Neural cell (in vitro differentiated cells): ENCODE measurements at regions not wholly inside any gene's neighbourhood (a gene's known extent, or its start where the extent isn't known, plus 50 kb on each side); places are given as distances from the start of the nearest gene placed in this dataset.

Source experiments
- H2AFZ ChIP-seq: fragments of 200-600, 300-800 bp; sonication (generic), shearing (Covaris generic); 2 replicates; pipeline ENCODE4 v1.6.0; 2014; ENCODE audit warnings: low read depth, mild to moderate bottlenecking, antibody characterized with exemption, low read length, moderate library complexity
- H3F3A ChIP-seq: fragments of 200-600 bp; shearing (Covaris generic); 2 replicates; pipeline ENCODE4 v1.6.1; 2016; ENCODE audit warnings: mild to moderate bottlenecking, moderate library complexity, mixed read lengths, antibody characterized with exemption, low read length; ENCODE audit not compliant: insufficient read depth, poor library complexity, severe bottlenecking
- H3K27ac ChIP-seq: fragments of 200-600, 300-800 bp; sonication (generic), shearing (Covaris generic); 2 replicates; pipeline ENCODE4 v1.5.1; 2014; ENCODE audit warnings: mild to moderate bottlenecking, low read length, moderate library complexity
- H3K27me3 ChIP-seq: fragments of 300-800, 200-600 bp; sonication (generic), shearing (Covaris generic); 2 replicates; pipeline ENCODE4 v1.6.0; 2014; ENCODE audit warnings: mild to moderate bottlenecking, low read depth, low read length, moderate library complexity; ENCODE audit not compliant: insufficient read depth
- H3K36me3 ChIP-seq: fragments of 300-800, 200-600 bp; sonication (generic), shearing (Covaris generic); 2 replicates; pipeline ENCODE4 v1.5.1; 2014; ENCODE audit warnings: mild to moderate bottlenecking, antibody characterized with exemption, low read length, moderate library complexity; ENCODE audit not compliant: insufficient read depth
- H3K4me2 ChIP-seq: fragments of 300-800, 200-600 bp; sonication (generic), shearing (Covaris generic); 2 replicates; pipeline ENCODE4 v1.6.0; 2014; ENCODE audit warnings: mild to moderate bottlenecking, low read length
- H3K4me3 ChIP-seq: fragments of 300-800, 200-600 bp; sonication (generic), shearing (Covaris generic); 2 replicates; pipeline ENCODE4 v1.5.1; 2014; ENCODE audit warnings: mild to moderate bottlenecking, low read length, moderate library complexity
- H3K79me2 ChIP-seq: fragments of 200-600 bp; shearing (Covaris generic); replicated peaks from 2 replicates; pipeline ENCODE4 v1.6.0; 2014; ENCODE audit warnings: mild to moderate bottlenecking, low read length, moderate library complexity; ENCODE audit not compliant: insufficient read depth
- H3K9ac ChIP-seq: fragments of 300-800, 200-600 bp; sonication (generic), shearing (Covaris generic); 2 replicates; pipeline ENCODE4 v1.6.1; 2016; ENCODE audit warnings: mild to moderate bottlenecking, low read length, mixed read lengths
- H3K9me2 ChIP-seq: fragments of 200-600 bp; shearing (Covaris generic); 2 replicates; pipeline ENCODE4 v1.6.1; 2016; ENCODE audit warnings: mild to moderate bottlenecking, low read length, mixed read lengths; ENCODE audit not compliant: insufficient read depth
- H3K9me3 ChIP-seq: fragments of 200-600, 300-800 bp; sonication (generic), shearing (Covaris generic); 2 replicates; pipeline ENCODE4 v1.6.1; 2016; ENCODE audit warnings: mild to moderate bottlenecking, mixed run types, low read length, moderate library complexity, mixed read lengths
- H4K20me1 ChIP-seq: fragments of 200-600 bp; shearing (Covaris generic); 2 replicates; pipeline ENCODE4 v1.6.1; 2016; ENCODE audit warnings: mild to moderate bottlenecking, mixed run types; ENCODE audit not compliant: insufficient read depth
- EP300 ChIP-seq: fragments of 450-650 bp; conservative IDR thresholded peaks from 2 replicates; pipeline ENCODE4 v1.6.1; 2014; ENCODE audit warnings: antibody characterized with exemption, mild to moderate bottlenecking, moderate library complexity; ENCODE audit not compliant: poor library complexity, severe bottlenecking
- EZH2 ChIP-seq: fragments of 200-600, 300-800 bp; shearing (Covaris generic), sonication (generic); IDR thresholded peaks from 2 replicates; pipeline ENCODE4 v1.6.1; 2014; ENCODE audit warnings: antibody characterized with exemption, low read length, borderline replicate concordance, mild to moderate bottlenecking; ENCODE audit not compliant: insufficient read depth, poor library complexity, severe bottlenecking
- MXI1 ChIP-seq: fragments of 450-650 bp; conservative IDR thresholded peaks from 2 replicates; pipeline ENCODE4 v1.6.1; 2014; ENCODE audit warnings: antibody characterized with exemption, mild to moderate bottlenecking; ENCODE audit not compliant: poor library complexity, severe bottlenecking
- POLR2AphosphoS5 ChIP-seq: IDR thresholded peaks from 2 replicates; pipeline ENCODE4 v1.6.1; 2012
- RAD21 ChIP-seq: fragments of 450-650 bp; conservative IDR thresholded peaks from 2 replicates; pipeline ENCODE4 v1.6.1; 2014; ENCODE audit warnings: antibody characterized with exemption, mild to moderate bottlenecking, moderate library complexity
- SMC3 ChIP-seq: fragments of 450-650 bp; conservative IDR thresholded peaks from 2 replicates; pipeline ENCODE4 v1.6.1; 2014; ENCODE audit warnings: antibody characterized with exemption, mild to moderate bottlenecking, moderate library complexity; ENCODE audit not compliant: poor library complexity
- TF ChIP-seq, protein P1 (sequence below): IDR thresholded peaks from 2 replicates; pipeline ENCODE4 v1.6.1; 2012; ENCODE audit warnings: borderline replicate concordance
- TF ChIP-seq, protein P2 (sequence below): fragments of 450-650 bp; IDR thresholded peaks from 2 replicates; pipeline ENCODE4 v1.5.1; 2014; ENCODE audit warnings: antibody characterized with exemption, mild to moderate bottlenecking, moderate library complexity; ENCODE audit not compliant: poor library complexity, severe bottlenecking

DNA sequence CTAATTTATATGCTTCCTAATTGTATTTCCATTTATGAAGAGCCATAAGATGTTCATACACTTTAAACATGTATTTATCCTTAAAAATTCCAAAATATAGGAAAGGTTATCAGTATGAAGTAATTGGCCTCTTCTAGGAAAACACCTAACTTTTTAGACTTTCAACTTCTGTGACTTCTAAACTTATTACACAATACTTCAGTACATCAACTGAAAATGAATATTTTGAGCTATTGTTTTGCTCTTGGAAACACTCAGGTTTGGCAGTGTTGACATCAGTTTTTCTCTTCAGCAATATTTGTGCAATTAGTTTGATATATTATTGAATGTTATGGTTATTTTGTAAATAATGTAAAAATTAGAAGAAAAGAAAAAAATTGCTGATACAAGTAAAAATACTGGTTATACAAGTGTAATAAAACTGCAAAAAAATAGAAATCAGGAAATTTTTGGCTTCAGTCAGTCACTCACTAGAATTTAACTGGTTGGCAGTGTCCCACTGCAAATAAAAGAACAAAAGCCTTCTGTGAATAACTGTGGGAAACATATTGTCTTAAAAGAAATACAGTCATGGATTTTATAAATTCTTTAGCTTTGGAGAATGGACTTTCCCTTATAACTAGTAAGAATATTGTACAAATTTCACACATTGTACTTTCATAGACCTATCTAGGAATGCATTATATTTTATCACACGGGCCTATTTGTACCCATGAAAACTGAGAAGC lies 635.9 kb downstream of the TLE1 start:
- Histone ChIP-seq H2AFZ (no peak overlapping the region), H3K9ac (no peak overlapping the region), H3K9me2 (no peaks in the 10 kb centered on the region), H3K36me3 (no peaks in the 10 kb centered on the region), H3K4me3 (no peak overlapping the region), H4K20me1 (no peaks in the 10 kb centered on the region), H3K27ac (no peak overlapping the region), H3F3A (no peaks in the 10 kb centered on the region), H3K9me3 (no peaks in the 10 kb centered on the region), H3K79me2 (no peaks in the 10 kb centered on the region), H3K4me2 (no peak overlapping the region), H3K27me3 (no peaks in the 10 kb centered on the region)
- TF ChIP-seq, protein P1, sequence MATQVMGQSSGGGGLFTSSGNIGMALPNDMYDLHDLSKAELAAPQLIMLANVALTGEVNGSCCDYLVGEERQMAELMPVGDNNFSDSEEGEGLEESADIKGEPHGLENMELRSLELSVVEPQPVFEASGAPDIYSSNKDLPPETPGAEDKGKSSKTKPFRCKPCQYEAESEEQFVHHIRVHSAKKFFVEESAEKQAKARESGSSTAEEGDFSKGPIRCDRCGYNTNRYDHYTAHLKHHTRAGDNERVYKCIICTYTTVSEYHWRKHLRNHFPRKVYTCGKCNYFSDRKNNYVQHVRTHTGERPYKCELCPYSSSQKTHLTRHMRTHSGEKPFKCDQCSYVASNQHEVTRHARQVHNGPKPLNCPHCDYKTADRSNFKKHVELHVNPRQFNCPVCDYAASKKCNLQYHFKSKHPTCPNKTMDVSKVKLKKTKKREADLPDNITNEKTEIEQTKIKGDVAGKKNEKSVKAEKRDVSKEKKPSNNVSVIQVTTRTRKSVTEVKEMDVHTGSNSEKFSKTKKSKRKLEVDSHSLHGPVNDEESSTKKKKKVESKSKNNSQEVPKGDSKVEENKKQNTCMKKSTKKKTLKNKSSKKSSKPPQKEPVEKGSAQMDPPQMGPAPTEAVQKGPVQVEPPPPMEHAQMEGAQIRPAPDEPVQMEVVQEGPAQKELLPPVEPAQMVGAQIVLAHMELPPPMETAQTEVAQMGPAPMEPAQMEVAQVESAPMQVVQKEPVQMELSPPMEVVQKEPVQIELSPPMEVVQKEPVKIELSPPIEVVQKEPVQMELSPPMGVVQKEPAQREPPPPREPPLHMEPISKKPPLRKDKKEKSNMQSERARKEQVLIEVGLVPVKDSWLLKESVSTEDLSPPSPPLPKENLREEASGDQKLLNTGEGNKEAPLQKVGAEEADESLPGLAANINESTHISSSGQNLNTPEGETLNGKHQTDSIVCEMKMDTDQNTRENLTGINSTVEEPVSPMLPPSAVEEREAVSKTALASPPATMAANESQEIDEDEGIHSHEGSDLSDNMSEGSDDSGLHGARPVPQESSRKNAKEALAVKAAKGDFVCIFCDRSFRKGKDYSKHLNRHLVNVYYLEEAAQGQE, result no peak

DNA sequence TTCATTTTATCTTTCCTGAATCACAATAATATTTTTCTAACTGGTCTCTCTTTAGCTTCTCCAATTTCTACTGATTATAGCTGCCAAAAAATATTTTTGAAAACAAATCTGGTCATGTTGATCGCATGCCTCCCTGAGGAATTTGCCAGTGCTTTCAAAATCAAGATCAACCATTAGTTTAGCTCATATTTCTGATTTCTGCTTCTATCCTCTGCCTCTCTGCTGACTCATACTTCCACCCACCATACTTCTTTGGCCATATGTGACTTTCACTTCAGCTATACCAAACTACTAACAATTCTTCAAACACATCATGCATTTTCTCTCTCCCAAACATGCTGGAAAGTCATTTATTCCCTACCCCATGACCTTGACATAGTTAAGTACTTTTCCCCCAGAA lies 636.5 kb downstream of the TLE1 start:
- TF ChIP-seq, protein P2, sequence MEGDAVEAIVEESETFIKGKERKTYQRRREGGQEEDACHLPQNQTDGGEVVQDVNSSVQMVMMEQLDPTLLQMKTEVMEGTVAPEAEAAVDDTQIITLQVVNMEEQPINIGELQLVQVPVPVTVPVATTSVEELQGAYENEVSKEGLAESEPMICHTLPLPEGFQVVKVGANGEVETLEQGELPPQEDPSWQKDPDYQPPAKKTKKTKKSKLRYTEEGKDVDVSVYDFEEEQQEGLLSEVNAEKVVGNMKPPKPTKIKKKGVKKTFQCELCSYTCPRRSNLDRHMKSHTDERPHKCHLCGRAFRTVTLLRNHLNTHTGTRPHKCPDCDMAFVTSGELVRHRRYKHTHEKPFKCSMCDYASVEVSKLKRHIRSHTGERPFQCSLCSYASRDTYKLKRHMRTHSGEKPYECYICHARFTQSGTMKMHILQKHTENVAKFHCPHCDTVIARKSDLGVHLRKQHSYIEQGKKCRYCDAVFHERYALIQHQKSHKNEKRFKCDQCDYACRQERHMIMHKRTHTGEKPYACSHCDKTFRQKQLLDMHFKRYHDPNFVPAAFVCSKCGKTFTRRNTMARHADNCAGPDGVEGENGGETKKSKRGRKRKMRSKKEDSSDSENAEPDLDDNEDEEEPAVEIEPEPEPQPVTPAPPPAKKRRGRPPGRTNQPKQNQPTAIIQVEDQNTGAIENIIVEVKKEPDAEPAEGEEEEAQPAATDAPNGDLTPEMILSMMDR, result no peak
- TF ChIP-seq POLR2AphosphoS5, result no peak
- TF ChIP-seq RAD21, result no peak
- TF ChIP-seq SMC3, result no peak
- no peak for TF ChIP-seq MXI1
- no peak for TF ChIP-seq EP300
- TF ChIP-seq, protein P1, result no peak
- no peak for TF ChIP-seq EZH2
- no peaks in the 10 kb centered on the region for H3K9me3 ChIP-seq
- H3K9ac ChIP-seq, result no peak overlapping the region
- H4K20me1 ChIP-seq, result no peaks in the 10 kb centered on the region
- H3K4me2 ChIP-seq, result no peak overlapping the region
- H2AFZ ChIP-seq, result no peak overlapping the region
- no peaks in the 10 kb centered on the region for H3F3A ChIP-seq
- H3K9me2 ChIP-seq, result no peaks in the 10 kb centered on the region
- H3K79me2 ChIP-seq, result no peaks in the 10 kb centered on the region
- H3K36me3 ChIP-seq, result no peaks in the 10 kb centered on the region
- no peaks in the 10 kb centered on the region for H3K27me3 ChIP-seq
- H3K4me3 ChIP-seq, result no peak overlapping the region
- no peak overlapping the region for H3K27ac ChIP-seq
